NCI-H446 treated with DMSO at 0.1 percent for 48 hours (cell line): ENCODE measurements at regions not wholly inside any gene's neighbourhood (a gene's known extent, or its start where the extent isn't known, plus 50 kb on each side); places are given as distances from the start of the nearest gene placed in this dataset.
"Not testable (repeated sequence)": the region's sequence is repeated elsewhere in the genome, so short reads cannot be mapped to it uniquely, and the experiment has no call there.

Experiments
- DNase-seq: peaks from one replicate; lab custom pipeline; 2025; lab: John Stamatoyannopoulos, UW

DNA sequence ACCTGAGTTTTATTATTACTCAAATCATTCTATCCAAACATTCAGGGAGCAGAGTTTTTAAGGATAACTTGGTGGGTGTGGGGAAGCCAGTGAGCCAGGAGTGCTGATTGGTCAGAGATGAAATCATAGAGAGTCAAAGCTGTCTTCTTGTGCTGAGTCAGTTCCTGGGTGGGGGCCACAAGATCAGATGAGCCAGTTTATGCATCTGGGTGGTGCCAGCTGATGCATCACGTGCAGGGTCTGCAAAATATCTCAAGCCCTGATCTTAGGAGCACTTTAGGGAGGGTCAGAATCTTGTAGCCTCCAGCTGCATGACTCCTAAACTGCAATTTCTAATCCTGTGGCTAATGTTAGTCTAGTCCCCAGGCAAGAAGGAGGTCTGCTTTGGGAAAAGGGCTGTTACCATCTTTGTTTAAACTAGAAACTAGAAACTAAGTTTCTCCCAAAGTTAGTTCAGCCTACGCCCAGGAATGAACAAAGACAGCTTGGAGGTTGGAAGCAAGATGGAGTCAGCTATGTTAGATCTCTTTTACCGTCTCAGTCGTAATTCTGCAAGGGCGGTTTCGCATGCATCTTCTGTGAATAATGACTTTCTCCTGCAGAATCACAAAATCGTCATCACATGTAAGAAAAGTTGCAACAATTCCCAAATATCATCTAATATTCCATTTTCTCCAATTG, 97.5 kb downstream of the ZNF664 start:
- DNase-seq, result not testable (repeated sequence)

DNA sequence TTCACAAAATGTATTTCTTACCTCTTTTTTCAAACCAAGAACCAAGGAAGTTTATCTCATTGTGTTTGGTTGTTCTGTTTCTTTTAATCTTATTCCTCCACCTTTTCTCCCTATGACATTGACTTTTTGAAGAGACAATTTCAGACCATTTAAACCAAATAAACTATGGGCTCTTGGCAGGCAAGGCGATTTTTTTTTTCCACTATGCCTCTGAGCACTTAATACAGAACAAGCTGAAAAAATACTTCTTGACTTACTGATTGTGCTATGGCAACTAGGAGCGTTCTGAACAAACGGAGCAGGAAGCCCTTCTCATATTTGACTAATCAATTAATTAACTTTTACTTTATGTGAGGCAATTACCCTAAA, 98.0 kb downstream of the ZNF664 start:
- DNase-seq, result no peak

DNA sequence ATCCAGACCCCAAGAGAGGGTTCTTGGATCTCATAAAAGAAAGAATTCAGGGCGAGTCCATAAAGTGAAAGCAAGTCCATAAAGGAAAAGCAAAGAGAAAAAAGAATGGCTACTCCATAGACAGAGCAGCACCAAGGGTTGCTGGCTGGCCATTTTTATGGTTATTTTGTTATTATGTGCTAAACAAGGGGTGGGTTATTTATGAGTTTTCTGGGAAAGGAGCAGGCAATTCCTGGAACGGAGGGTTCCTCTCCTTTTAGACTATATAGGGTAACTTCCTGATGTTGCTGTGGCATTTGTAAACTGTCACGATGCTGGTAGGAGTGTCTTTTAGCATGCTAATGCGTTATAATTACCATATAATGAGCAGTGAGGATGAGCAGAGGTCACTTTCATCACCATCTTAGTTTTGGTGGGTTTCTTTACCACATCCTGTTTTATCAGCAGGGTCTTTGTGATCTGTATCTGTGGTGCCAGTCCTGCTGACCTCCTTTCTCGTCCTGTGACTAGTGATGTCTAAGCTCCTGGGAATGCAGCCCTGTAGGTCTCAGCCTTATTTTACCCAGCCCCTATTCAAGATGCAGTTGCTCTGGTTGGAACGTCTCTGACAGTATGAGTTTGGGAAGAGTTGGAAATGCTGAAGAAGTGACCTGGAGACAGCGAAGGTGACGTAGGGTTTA, 100.5 kb downstream of the ZNF664 start:
- no peak for DNase-seq

DNA sequence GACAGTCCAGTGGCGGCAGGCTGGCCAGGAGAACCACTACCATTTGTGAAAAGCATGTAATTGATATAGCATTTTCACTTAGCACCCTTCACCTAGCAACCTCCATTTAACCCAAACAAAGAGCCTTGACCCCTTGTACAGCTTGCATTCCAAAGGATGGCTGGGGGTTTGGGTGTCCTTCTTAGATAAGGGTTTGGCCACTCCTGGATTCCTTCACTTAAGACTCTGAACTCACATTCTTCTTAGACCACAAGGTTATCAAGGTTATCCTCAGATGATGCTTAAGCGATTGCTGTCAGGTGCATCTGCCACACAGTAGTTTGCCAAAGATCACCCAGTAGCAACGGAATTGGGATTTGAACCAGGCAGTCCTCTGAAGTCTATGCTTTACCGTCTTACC, 102.8 kb downstream of the ZNF664 start:
- DNase-seq, result no peak

DNA sequence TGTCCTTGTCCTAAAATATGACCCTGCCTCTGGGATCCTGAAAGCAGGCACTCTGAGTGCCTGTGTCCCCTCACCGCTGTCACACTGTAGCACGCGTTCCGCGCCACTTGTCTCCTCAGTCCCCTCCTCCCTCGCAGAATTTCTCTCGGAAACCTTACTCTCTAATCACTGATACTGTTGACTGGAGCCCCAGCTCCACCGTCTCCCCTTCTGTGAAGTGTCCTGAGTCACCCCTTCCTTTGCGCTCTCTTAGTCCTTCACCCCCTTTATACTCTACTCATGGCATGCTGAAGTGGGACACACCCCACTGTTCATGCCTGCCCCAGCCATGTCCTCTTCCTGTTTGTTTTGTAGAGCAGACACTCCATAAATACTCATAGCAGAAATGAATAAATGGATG, 104.7 kb downstream of the ZNF664 start:
- DNase-seq, result no peak

DNA sequence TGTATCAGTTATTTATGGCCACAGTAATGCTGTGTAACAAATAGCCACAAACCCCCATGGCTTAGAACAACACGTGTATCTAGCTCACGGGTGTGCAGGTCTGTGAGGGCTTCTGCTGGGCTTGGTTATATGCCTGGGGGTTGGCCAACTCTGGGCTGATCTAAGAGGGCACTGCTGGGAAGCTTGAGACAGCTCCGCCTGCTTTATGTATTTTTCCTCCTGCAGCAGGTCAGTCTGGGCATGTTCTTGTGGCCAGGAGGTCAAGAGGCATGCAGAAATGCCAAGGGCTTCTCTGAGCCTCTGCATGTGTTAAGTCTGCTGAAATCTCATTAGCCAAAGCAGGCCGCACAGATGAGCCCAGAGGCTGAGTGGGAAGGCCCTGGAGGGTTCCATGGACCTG, 105.8 kb downstream of the ZNF664 start:
- no peak for DNase-seq

DNA sequence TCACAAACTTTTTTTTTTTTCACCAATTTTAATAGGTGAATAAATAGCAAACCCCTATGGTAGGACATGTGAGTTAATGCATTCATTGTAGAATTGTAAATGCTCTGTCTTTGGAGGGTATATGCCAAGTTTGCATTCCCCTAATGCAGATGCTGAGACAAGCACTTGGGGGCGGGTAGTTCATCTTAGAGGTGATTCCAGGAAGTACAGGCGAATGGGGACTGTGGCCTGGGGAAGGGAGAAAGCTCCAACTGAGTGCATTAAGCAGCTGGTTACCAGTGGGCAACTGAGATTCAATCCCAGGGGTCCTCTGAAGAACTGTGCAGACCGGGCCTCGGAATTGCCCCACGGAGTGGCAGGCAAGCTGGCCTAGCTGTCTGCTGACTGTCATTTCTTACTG, 107.6 kb downstream of the ZNF664 start:
- no peak for DNase-seq

DNA sequence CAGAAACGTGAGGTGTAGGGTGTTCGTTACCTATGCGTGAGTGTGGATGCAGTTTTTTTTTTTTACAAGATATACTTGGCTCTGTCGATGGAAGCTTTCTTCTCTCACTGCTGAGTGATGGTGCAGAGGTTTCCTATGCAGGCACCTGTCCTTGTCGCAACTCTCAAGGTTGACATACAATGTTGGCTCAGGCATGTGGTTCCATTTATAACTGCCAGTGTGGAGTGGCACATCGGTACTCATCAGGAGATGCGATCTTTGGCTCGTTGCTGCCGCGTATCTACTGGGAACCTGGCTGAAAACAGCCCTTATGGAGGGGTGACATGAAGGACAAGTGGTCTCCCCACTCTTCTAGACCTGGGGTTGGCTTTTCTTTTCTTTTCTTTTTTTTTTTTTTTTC, 109.0 kb downstream of the ZNF664 start:
- no peak for DNase-seq

DNA sequence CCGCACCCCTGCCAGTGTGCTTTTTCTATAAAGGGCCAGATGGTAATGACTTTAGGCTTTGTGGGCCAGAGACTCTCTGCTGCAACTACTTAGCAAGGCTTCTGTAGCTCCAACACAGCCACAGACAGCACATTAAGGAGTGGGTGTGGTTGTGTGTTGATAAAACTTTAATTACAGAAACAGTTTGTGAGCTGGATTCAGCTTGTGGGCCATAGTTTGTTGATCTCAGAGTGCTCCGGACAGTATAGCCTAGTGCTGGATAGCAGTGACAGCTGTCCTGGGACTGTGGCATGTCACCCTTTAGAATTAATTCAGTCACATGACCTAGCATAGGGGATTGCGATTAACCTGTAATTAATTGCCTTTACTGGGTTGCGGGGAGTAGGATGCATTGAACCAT, 109.7 kb downstream of the ZNF664 start:
- DNase-seq, result no peak

DNA sequence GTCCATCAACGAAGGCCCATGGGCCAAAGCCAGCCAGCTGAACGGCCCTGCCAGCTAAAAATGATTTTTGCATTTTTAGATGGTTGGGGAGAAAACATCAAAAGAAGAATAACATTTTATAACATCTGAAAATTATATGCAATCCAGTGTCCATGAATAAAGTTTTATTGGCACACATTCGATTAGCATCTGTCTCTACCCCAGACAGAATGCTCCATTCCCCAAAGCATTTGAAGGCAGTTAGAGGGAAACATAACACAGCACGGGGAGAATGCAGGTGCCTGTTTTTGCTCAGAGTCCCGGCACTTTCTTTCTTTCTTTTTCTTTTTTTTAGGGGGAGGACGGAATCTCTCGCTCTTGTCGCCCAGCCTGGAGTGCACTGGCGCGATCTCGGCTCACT, 110.7 kb downstream of the ZNF664 start:
- DNase-seq, result no peak

DNA sequence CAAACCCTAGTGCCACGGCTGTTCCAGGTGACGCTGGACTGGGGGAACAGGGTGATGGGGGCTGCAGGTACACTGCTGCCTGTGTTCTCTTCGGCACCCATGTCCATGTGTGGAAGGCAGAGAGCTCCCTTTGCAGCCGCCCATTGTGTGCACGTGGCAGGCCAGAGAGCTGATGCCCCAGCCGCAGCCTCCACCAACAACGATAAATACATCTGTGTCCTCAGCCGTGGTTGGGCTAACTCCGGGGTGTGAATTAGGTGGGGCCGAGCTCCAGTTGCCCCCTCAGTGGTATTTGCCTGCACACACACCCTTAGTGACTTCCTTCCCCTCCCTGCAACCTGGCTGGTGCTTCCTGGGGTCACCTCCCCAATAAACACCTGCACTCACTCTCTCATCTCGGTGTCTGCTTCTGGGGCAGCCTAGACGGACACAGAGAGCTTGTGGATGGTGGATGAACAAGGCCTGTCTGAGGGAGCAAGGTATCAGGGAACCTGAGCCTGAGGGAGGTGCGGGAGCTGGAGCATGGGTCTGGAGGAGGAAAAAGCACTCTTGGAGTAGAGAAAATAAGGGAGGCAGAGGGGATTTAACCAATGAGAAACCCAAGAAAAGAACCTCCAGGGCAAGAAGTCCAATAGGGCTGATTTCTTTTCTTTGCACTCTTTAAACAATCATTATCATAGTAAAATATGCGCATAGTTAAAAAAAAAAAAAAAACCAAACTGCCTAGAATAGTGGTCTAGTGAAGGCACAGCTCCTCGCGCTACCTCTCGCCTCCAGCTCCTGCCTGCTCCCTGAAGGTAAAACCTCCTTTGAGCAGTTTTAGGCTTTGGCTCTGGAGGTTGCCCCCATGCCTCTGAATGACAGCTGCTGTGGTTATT, 112.6 kb downstream of the ZNF664 start:
- no peak for DNase-seq

DNA sequence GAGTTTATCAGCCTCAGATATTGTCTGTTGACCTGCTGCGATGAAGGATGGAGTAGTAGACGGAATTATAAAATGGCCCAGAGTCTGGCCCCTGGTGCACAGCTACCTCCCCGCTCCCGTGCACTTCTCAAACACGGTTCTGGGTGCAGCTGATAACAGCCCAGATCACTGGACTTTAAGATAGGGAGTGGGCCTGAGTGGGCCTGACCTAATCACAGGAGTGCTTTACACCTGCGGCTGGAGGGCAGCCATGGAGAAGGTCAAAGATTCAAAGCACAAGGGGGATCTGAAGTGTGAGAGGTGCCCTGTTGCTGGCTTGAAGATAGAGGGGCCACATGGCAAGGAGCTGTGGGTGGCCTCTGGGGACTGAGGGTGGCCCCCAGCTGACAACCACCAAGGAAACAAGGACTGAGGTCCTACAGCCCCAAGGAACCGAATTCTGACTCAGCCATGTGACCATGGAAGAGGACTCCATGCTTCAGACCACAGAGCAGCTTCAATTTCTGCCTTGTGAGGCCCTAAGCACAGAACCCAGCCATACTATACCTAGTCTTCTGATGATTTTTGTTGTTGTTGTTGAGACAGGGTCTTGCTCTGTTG, 113.4 kb downstream of the ZNF664 start:
- no peak for DNase-seq

DNA sequence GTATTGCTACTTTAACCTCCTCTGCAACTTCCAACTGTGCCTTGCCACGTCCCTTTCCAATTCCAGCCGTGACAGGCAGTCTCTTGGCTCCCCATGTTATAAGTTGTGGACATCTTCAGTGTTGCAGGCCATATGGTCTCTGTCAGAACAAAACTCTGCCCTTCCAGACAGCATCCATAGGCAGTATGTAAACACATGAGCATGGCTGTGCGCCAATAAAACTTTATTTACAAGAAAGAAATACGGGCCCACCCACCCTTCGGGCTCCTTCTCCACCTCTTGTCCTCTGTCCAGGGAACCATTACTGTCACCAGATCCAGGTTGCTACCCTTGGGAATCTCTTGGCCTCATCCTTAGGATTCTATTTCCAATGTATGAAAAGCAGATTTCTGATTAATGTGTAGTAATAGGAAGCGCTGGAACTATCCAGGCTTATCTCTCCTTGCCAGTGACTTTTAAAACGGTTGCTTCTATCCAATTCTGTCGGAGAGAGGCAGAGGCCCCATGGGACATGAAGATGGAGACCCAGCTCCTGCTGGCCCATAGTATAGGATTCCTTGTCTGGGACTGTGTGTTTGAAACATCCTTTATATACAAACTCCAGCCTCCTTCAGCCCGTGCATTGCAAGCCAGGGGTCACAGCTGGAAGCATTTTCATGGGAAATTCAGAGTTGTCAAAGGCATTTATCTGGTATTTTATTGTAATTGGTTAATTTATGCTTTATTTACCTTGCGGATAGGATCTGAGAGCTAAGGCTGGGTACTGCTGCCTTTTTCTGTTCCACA, 114.4 kb downstream of the ZNF664 start:
- DNase-seq, result no peak

DNA sequence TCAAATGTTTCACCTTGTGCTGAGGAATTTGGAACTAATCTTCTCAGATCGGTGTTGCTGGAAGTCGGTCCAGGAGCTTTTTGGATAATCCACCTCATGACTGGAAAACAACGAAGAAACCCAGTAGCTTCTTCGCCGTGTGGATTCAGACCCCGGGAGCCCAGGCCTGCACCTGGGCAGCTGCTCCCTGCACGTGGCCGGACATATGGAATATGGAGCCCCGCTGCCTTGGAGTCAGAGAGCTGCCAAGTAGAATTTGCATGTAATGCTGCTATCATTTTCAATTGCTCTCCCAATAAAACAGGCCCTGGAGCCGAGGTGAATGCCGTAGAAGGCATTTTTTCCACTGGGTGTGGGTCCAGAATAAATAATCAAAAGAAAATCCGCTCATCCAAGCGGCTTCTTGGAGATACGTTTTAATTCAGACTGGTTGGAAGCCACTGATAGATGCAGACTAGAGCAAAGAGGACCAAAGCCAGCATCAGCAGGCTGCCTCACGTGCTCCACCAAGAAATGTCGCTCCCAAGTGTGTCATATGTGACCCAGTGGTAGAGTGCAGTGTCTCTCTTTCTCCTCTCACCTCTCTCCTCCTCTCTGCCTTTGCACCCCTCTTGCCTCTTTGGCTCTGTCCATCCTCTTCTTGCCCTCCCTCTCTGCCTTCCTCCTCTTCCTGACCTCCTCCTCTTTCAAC, 115.3 kb downstream of the ZNF664 start:
- no peak for DNase-seq

DNA sequence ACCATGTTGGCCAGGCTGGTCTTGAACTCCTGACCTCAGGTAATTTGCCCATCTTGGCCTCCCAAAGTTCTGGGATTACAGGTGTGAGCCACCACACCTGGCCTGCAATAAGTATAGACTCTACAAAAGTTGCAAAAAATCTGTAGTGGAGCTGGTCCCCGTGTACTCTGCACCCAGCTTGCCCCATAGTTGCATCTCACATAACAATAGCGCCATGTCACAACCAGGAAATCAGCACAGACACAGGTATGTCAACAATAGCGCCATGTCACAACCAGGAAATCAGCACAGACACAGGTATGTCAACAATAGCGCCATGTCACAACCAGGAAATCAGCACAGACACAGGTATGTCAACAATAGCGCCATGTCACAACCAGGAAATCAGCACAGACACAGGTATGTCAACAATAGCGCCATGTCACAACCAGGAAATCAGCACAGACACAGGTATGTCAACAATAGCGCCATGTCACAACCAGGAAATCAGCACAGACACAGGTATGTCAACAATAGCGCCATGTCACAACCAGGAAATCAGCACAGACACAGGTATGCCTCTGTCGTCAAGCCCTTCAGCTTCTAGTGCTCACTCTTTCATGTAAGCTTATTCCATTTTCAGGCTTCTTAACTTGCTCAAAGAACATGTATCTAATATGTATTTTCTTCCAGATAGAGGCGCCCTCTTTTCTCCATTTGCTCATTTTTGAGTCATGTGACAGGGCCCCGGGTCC, 116.3 kb downstream of the ZNF664 start:
- DNase-seq, result not testable (repeated sequence)

DNA sequence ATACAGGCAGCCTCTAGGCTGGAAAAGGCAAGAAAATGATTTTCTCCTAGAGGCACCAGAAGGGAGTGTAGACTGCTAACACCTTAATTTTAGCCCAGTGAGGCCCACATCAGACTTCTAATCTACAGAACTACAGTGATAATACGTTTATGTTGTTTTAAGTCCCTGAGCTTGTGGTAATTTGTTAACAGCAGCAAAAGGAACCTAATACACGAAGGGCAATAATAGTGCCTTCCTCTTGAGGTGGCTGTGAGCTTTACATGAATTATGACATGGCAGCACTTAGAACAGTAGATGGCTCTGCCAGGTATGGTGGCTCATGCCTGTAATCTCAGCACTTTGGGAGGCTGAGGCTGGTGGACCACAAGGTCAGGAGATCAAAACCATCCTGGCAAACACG, 118.8 kb downstream of the ZNF664 start:
- no peak for DNase-seq

DNA sequence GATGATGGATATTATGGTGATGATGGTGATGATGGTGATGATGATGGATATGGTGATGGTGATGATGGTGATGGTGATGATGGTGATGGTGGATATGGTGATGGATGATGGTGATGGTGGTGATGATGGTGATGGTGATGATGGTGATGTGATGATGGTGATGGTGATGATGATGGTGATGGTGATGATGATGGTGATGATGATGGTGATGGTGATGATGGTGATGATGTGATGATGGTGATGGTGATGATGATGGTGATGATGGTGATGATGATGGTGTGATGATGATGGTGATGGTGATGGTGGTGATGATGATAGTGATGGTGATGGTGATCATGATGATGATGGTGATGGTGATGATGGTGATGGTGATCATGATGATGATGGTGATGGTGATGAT, 119.5 kb downstream of the ZNF664 start:
- not testable (repeated sequence) for DNase-seq

DNA sequence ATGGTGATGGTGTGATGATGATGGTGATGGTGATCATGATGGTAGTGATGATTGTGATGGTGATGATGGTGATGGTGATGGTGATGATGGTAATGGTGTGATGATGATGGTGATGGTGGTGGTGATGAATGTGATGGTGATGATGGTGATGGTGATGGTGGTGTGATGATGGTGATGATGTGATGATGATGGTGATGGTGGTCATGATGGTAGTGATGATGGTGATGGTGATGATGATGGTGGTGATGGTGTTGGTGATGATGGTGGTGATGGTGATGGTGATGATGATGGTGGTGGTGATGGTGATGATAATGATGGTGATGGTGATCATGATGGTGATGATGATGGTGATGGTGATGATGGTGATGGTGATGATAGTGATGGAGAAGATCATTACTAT, 120.3 kb downstream of the ZNF664 start:
- DNase-seq, result no peak

DNA sequence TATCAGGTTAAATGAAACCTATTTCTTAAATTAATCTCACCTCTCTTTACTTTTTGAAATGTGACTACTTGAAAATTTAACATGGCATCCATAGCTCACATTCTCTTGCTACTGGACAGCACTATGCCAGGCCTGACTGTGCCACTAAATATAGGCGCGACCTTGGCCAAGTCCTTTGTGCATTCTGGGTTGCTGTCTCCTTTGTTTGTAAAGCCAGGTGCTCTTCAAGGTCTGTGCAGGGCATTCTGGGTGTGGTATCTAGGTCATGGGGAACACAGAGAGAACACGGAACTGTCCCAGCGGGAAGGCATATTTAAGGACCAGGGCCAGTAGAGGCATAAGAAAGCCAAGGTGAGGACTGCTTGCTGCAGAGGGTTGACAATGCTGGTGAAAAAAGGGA, 121.2 kb downstream of the ZNF664 start:
- DNase-seq, result no peak

DNA sequence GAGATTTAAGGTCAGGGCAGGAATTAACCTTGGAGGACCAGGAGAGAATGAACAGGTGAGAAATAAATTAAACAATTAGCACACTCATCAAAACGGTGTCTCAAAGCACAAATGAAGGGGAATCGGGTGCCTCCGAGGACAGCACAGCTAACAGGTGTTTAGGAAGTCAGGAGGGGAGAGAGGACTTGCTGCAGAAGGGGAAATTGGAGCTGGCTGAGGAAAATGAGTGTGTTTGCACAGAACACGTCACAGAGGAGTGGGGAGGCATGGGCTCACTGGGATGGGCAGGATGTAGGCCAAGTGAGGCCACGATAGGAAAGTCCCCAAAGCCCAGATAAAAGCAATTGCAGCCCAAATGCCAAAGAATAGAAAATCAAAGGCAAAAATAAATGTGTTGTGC, 121.7 kb downstream of the ZNF664 start:
- DNase-seq, result no peak

DNA sequence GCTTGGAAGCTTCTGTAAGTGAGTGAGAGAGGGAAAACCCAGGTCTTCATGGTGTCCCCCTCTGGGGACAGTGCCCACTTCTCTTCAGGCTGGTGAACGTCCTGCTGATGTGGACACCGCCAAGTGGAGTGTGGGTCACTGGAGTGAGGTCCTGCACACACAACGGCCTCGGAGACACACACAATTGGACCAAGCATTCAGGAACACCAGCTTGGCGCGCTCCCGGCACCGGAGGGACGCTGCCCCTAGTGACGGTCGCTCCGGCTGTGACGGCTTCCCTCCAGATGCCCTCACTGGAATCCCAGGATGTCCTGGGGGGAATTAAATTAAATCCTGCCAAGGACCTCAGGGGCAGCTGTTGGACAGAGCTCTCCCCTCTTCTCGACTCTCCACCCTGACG, 123.1 kb downstream of the ZNF664 start:
- no peak for DNase-seq
